C1 segment of cervical spinal cord (tissue), 14 donors: ENCODE measurements at regions not wholly inside any gene's neighbourhood (a gene's known extent, or its start where the extent isn't known, plus 50 kb on each side); places are given as distances from the start of the nearest gene placed in this dataset.
"Not testable (repeated sequence)": the region's sequence is repeated elsewhere in the genome, so short reads cannot be mapped to it uniquely, and the experiment has no call there.

ENCODE experiments used
- DNase-seq, 14 donors: peaks; one replicate each; lab custom pipeline; 2025; lab: John Stamatoyannopoulos, UW

- DNase-seq: no peak
These were observed 575.8 kb upstream of the TBL1XR1 start for GRCh38 chr3:177772908-177773557.

GRCh38 chr3:177773717-177774116 is 576.4 kb upstream of the TBL1XR1 start:
- DNase-seq: no peak

GRCh38 chr3:177776661-177777101 is 579.4 kb upstream of the TBL1XR1 start:
- DNase-seq: no peak

GRCh38 chr3:177777699-177778098 is 580.4 kb upstream of the TBL1XR1 start:
- peak in 4 of 14 donors; percentile 12 to 30 (median 18) for DNase-seq

GRCh38 chr3:177778633-177779032 is 581.4 kb upstream of the TBL1XR1 start:
- DNase-seq: no peak

GRCh38 chr3:177781686-177782161 is 584.4 kb upstream of the TBL1XR1 start:
- DNase-seq: no peak

GRCh38 chr3:177783338-177783737 is 586.1 kb upstream of the TBL1XR1 start:
- no peak for DNase-seq

GRCh38 chr3:177783767-177784166 is 586.5 kb upstream of the TBL1XR1 start:
- no peak for DNase-seq

- DNase-seq: no peak
These were observed 590.2 kb upstream of the TBL1XR1 start for GRCh38 chr3:177787279-177788041.

GRCh38 chr3:177789500-177789899 is 592.2 kb upstream of the TBL1XR1 start:
- no peak for DNase-seq

- no peak for DNase-seq
These were observed 595.2 kb upstream of the TBL1XR1 start for GRCh38 chr3:177792311-177793030.

GRCh38 chr3:177793451-177793850 is 596.2 kb upstream of the TBL1XR1 start:
- no peak for DNase-seq

GRCh38 chr3:177795216-177795615 is 597.9 kb upstream of the TBL1XR1 start:
- no peak for DNase-seq

- no peak for DNase-seq
These were observed 598.6 kb upstream of the TBL1XR1 start for GRCh38 chr3:177795859-177796258.

GRCh38 chr3:177800147-177800546 is 602.9 kb upstream of the TBL1XR1 start:
- DNase-seq: not testable (repeated sequence)

GRCh38 chr3:177800561-177800960 is 603.3 kb upstream of the TBL1XR1 start:
- DNase-seq: no peak

GRCh38 chr3:177802151-177802900 is 605.0 kb upstream of the TBL1XR1 start:
- no peak for DNase-seq

- DNase-seq: no peak
These were observed 606.2 kb upstream of the TBL1XR1 start for GRCh38 chr3:177803500-177803899.

- no peak for DNase-seq
These were observed 606.8 kb upstream of the TBL1XR1 start for GRCh38 chr3:177804032-177804431.

GRCh38 chr3:177804646-177805045 is 607.4 kb upstream of the TBL1XR1 start:
- no peak for DNase-seq

GRCh38 chr3:177807150-177807875 is 610.0 kb upstream of the TBL1XR1 start:
- no peak for DNase-seq
